GM21447 (cell line): ENCODE measurements at regions not wholly inside any gene's neighbourhood (a gene's known extent, or its start where the extent isn't known, plus 50 kb on each side); places are given as distances from the start of the nearest gene placed in this dataset.
"Not testable (repeated sequence)": the region's sequence is repeated elsewhere in the genome, so short reads cannot be mapped to it uniquely, and the experiment has no call there.

Experiments used
- ATAC-seq: cut with Tn5 transposase; IDR thresholded peaks from one replicate; pipeline ENCODE4 v1.9.1; 2021; ENCODE audit not compliant: unreplicated experiment

DNA sequence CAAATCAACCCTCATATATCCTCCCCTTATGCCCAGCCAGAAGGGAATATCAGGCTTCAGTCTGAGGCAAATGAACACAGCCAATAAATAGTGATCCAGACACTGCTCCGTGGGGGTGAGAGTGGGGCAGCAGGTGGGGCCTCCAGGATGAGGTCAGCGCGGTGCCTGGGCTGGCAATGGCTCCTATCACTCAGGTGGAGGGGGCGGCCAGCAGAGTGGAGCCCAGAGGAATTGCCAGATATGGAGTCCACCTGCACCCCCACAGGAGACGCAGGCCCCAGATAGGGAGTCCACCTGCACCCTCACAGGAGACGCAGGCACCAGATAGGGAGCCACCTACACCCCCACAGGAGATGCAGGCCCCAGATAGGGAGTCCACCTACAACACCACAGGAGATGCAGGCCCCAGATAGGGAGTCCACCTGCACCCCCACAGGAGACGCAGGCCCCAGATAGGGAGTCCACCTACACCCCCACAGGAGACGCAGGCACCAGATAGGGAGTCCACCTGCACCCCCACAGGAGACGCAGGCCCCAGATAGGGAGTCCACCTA is 78.0 kb upstream of the PPP2R2D start:
- no peak for ATAC-seq

DNA sequence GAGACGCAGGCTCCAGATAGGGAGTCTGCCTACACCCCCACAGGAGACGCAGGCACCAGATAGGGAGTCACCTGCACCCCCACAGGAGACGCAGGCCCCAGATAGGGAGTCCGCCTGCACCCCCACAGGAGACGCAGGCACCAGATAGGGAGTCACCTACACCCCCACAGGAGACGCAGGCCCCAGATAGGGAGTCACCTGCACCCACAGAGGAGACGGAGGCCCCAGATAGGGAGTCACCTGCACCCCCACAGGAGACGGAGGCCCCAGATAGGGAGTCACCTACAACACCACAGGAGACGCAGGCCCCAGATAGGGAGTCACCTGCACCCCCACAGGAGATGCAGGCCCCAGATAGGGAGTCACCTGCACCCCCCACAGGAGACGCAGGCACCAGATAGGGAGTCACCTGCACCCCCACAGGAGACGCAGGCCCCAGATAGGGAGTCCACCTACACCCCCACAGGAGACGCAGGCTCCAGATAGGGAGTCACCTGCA is 77.2 kb upstream of the PPP2R2D start:
- not testable (repeated sequence) for ATAC-seq

DNA sequence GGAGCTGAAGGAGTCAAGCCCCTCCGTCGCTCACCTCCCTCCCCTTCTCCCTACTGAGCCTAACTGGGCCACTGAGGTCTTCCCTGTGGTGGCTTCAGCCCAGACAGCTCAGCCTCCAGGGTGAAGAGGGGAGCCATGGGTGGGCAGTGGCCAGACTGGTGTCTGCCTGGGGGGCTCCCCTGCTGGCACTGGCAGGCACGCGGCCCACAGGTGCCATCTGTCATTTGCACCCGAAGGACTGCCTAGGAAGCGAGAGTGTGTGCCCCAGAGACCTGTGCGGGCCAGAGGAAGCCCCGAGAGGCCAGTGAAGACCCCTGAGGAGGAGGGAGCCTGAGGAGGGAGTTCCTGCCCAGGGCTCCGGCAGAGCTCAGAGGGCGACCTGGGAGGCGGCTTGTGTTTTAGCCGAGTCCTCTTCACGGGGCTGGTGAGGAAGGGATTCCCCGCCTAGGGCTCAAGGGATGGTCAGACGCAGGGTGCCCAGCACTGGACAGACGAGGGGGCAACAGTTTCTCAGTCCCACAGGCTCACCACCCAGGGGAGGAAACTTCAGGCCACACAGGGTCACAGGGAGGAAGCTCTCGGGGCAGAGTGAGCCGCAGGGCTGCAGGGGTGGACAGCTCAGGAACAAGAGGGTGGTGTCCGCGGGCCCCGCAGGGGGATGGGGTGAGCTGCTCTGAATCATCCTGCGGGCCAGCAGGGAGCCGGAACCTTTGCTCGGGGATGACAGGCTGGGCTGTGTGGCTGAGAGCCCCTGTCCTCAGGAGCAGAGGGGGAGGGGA is 76.2 kb upstream of the PPP2R2D start:
- no peak for ATAC-seq

DNA sequence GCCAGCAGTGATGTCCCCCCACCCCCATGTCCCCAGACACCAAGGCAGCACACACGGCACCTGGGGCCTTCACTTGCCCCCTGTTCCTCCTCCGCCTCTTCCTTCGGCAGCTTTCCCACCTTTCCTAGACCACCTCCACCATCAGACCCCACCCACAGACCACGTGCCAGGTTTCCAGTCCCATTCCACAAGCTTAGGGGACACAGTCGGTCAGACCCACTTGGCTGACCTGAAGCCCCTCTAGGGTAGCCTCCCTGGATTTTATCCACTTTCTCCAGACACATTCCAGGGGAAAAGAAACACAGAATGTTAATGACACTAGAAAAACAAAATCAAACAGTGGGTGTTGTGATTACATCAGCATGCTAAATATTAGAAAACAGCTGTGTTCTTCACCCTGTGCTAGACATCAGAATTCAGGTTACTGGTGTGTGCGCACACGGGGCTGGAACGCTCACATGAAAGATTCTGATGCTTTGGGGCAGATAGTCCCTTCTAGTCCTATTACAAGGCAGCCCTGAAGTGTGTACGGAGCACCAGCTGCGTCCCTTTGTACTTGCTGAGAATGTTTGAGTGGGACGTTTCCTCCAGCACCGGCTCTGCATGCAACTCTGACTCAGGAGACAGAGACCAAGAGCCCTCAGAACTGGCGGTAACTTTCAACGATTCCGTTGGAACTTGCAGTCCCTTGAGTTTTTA is 75.5 kb upstream of the PPP2R2D start:
- no peak for ATAC-seq

DNA sequence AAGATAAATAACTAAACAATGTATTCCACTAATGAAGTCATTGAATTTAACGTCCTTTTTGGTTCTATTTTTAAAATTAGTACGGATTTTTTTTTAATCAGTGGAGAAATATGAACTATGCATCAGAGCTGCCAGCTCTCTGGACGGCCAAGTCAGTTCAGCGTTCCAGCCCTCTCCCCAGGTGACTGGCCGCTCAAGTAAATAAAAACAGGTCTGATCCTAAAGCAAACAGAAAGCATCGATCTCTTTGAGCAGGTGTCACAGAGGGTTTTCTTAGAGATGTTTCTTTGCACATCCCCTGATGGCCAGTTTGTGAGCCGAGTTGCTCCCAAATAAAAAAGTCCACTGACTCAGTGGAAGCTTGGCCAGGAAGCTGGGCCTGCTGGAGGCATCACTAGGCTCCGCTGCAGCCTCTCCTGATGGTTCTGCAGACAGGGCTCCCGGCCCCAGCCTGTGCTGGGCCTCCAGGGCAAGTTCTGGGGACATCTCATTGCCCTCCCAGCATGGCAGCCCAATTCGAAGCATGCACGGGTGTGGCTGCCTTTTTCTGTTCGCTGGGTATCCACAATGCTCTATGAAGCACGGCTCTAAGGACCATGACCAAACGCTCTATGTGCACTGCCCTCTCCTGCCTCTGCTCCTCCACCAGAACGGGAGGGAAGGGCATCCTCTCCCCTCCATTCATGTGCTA is 74.7 kb upstream of the PPP2R2D start:
- ATAC-seq = no peak

DNA sequence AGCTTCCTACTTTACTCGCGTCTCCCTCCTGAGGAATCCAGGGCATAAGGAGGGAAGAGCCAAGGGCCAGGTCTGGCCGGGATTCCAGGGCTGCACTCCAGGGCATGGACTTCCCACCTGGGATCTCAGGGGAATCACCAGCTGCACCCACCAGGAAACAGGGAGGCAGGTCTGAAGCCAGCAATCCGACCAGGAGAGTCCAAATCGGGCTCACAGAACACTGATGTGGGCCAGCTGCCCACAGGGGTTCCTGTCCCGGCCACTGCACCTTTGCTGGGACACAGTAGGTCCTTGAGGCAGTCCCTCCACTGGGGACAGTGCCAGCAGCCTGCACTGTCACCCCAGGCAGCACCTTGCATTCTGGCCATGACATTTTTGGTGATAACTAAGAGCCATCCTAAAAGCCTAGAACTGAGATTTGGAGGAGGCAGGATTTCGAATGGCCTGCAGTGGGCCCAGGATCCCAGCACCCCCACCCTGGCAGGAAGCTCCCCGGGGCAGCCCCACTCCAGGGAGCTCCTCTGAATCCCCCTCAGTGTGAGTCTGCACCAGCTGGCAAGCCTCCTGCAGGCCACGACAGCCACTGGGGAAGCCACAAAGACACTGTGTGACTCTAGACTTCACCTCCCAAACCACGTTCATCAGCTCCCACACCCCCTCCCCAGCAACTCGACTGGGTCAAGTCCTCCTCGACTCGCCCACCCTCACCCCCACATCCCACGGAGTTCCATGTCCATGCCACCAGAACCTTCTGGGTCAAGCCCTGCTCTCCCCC is 71.5 kb upstream of the PPP2R2D start:
- ATAC-seq = no peak

DNA sequence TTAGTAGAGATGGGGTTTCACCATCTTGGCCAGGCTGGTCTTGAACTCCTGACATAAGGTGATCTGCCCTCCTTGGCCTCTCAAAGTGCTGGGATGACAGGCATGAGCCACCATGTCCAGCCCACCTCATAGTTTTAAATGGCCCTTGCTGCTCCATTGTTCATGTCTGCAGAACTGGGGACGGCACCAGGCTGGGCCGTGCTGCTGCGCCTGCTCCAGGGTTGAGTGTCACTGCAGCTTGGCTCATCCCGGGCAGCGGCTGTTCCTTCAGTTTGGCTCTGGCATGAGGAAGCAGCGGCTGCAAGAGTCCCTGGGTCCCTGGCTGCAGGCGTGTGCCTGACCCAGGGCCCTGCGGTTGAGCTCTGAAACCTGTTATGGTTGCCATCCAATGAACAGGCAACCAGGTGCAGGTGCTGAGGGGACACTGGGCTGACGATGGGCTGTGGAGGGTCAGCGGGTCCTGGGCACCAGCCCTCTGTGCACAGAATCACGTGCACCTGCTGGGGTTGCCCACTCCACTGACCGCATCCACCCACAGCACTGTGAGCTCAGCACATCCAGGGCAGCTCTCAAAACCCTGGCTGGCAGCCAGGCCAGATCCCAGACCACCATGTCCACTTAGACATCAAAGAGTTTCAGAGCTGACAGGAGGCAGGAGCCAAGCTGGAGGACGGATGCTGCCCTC is 70.2 kb upstream of the PPP2R2D start:
- no peak for ATAC-seq

DNA sequence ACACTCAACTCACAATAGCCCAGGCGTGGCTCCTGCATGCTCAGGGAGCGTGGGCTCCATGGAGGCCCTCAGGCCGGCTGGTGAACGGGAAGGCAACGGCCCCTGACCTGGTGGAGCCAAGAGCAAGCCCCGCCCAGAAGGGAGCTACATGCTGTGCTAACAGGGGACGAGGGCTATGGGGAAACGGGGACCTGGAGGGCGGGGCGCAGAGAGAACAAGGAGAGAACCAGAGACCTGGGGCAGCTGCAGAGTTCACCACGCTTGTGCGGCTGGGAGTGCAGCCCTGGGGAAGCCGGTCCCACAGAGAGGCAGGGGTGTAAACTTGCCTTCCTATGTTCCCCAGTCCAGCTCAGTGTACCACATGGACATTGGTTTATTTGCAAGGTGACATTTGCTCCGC is 69.2 kb upstream of the PPP2R2D start:
- ATAC-seq = no peak

DNA sequence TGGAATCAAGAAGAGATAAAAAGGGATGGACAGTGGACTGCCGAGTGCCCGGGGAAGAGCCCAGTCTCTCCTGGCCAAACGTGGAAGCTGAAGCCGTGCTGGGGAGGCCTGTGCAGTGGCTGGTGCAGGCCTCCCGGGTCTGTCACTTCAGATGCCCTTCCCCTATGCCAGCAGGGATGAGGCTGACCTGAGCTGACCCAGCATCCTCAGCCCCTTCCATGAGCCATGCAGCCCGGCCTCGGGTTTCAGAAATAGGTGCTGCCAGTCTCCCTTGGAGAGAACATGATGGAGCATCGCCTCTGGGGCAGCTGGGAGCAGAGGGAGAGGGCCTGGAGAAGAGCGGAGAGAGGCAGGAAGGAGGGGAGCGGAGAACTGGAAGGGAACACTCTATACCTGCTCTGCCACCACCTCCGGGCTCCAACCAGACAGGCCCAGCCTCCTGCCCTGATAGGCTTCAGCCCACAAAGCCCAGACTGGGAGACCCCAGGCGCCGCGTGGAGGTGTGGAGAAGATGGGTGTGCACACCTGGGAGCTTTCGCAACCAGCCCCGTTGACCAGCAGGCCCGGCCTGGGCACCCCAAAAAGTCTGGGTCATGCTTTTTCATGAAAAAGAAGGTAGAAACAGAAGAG is 68.6 kb upstream of the PPP2R2D start:
- ATAC-seq = no peak

DNA sequence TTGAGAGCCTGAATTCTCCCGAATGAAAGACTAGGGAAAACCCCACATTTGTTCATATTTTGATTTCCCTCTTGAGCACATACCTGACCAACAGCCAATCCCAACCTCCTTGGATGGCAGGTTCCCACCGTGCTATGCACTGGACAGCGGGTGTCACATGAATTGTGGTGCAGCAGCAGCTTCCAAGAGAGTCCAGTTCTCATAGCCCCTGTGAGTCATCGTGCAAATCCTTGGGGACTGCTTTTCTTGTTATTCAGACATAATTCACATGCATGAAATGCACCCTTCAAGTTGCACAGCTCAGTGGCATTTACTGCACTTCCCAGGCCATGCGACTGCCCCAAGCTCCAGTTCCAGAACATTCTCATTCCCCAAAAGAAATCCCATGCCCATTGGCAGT is 67.8 kb upstream of the PPP2R2D start:
- no peak for ATAC-seq

DNA sequence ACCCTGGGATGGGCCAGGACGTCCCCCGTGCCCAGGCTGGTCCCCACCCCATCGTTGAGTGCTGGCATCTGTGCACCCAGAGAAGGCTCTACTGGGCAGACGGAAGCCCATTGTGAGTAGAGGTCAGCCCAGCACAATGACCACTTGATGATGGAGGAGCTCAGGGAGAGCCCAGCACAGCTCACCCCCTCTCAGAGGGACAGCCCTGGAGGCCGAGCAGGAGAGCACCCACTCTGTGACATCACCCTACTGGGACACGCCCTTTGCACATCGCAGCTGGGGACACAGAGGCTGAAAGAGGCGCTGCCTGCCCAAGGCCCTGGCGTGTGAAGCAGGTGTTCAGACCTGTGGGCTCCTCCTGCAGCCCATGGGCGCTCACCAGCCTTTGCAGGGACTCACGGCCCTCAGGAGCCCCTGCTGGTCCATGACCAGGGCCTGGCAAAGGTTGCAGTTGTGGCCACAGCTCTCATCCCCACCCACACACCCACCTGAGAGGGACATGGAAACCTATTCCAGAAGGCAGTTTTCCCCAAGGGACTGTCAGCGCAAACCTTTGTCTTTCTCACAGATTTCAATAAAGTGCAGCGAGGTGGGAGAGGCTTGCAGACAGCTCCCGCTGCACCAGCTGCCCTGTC is 67.2 kb upstream of the PPP2R2D start:
- no peak for ATAC-seq

DNA sequence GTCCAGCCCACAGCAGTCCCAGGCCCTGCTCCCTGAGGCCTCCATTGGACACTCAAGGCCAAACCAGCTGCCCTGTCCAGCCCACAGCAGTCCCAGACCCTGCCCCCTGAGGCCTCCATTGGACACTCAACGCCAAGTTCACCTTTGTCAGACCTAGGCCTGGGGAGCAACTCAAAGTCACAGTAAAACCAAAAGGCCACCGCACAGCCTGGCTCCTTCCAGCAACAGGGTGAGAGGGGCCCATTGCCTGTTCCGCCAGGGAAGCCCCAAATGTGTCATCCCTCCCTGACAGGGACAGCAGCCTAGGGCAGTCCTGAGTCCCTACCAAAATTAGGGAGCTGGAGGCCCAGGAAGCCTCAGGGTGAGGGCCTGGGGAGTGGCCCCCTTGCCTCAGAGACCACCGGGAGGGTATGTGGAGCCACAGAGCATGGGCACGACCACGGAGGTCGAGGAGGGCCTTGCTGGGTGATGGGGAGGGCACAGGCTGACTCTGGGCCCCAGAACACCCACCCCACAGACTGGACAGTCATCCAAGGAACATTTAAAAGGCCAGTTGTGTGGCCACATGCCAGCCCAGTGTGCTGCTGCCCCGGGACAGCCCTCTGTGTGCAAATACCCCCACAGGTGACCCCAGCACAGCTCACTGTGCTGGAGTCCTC is 66.5 kb upstream of the PPP2R2D start:
- no peak for ATAC-seq

DNA sequence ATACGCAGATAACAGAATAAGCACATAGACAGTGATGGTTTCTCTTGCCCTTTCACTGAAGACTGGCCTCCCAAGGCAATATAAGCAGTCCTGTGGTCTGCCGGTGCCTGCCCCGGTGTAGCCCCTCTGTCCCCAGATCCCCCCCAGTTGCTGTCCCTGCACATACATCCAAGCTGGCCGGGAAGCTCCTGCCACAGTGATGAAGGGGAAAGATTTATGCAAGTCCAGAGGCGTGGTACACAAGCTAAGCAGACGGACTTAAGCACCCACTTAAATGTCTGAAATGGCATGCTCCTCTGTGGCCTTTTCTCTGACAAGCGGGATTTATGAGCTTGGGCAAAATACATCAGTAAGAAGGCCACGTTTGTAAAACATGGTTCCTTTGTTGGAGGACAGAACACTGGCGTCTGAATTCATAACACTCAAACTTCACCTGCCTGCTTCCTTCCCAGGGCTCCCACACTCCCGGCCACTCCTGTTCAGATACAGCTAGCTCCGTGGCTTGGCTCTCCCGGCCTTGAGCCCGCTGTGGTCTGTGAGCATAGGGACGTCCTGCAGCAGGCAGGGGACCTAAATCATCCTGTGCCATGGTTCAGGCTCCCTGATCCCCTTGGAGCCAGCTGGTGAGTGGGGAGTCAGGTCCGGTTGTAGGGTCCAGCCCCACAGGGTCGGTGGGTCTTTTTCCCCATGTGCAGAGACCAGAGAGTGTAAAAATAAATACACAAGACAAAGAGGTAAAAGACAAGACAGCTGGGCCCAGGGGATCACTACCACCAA is 61.7 kb upstream of the PPP2R2D start:
- ATAC-seq = no peak

DNA sequence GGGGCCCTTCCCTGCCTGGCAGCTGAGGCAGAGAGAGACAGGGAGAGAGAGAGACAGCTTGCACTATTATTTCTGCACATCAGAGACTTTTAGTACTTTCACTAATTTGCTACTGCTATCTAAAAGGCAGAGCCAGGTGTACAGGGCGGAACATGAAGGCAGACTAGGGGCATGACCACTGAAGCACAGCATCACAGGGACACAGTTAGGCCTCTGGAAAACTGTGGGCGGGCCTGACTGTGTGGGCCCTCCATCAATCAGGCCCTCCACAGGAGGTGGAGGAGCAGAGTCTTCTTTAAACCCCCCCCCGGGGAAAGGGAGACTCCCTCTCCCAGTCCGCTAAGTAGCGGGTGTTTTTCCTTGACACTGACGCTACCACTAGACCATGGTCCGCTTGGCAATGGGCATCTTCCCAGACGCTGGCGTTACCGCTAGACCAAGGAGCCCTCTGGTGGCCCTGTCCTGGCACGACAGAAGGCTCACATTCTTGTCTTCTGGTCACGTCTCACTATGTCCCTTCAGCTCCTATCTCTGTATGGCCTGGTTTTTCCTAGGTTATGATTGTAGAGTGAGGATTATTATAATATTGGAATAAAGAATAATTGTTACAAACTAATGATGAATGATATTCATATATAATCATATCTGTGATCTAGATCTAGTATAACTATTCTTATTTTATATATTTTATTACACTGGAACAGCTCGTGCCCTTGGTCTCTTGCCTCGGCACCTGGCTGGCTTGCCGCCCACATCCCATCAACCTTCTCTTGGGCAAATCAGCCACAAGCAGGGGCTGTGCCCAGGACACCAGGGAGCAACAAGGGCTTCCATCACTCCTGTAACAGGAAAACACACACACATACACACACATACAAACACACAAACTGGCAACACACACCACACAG is 60.7 kb upstream of the PPP2R2D start:
- not testable (repeated sequence) for ATAC-seq

DNA sequence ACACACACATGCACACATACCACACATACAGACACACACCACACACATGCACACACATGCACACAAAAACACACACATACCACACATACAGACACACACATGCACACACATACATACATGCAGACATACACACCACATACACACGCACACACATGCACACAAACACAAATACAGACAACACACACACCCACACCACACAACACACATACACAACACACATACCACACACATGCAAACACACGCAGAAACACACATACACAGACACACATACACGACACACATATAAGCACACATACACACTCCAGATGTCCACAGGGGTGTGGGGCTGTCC is 60.1 kb upstream of the PPP2R2D start:
- no peak for ATAC-seq

DNA sequence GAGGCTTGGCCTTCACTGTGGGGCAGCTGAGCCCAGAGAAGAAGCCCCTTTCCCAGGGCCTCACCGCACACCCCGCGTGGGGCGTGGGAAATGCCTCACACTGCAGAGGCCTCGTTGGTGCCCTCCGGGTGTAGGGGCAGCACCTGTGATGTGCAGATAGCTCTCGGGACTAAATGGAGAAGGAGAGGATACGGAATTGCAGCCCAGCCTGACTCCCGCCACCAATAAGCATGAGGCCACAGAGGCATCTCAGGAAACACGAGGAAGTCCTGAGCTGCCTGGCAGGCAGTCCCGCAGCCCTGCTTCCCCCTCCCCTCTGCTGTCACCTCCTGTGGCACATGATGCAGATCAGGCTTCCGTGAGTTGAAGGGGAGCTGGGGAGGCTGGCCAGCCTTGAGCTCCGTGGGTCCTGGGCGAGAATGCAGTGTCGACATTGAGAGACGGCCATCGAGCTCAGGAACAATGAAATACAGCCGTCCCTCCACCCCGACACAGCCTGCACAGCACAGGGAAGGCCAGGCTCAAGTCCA is 59.6 kb upstream of the PPP2R2D start:
- ATAC-seq = no peak

DNA sequence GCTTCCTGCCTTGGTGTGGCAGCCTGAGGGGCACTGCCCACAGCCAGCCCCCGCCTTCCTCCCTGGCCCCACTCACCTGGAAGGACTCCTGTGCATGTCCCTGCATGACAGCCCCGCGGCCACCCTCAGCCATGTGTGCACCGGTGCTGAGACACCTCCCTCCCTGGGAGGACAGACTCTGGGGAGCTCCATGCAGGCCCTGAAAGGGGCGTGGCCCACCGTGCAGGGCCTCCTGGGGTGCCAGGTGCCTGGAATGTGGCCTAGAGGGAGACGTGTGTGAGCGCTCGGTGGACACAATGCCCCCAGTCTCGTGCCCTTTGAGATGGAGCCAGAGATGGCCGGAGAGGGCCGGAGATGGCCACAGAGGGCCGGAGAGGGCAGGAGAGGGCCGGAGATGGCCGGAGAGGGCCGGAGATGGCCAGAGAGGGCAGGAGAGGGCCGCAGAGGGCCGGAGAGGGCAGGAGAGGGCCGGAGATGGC is 59.1 kb upstream of the PPP2R2D start:
- ATAC-seq = no peak
